ENCODE measurements at regions not wholly inside any gene's neighbourhood (a gene's known extent, or its start where the extent isn't known, plus 50 kb on each side); places are given as distances from the start of the nearest gene placed in this dataset.
"Not testable (repeated sequence)": the region's sequence is repeated elsewhere in the genome, so short reads cannot be mapped to it uniquely, and the experiment has no call there.

- Histone ChIP-seq H3K36me3 (no peaks in the 10 kb centered on the region), H3K27me3 (no peaks in the 10 kb centered on the region), H3K4me3 (no peak overlapping the region), H3K27ac (no peak overlapping the region), H3K9me3 (no peaks in the 10 kb centered on the region), H3K4me1 (no peaks in the 10 kb centered on the region)
- DNase-seq: no peak
- TF ChIP-seq, protein P1, sequence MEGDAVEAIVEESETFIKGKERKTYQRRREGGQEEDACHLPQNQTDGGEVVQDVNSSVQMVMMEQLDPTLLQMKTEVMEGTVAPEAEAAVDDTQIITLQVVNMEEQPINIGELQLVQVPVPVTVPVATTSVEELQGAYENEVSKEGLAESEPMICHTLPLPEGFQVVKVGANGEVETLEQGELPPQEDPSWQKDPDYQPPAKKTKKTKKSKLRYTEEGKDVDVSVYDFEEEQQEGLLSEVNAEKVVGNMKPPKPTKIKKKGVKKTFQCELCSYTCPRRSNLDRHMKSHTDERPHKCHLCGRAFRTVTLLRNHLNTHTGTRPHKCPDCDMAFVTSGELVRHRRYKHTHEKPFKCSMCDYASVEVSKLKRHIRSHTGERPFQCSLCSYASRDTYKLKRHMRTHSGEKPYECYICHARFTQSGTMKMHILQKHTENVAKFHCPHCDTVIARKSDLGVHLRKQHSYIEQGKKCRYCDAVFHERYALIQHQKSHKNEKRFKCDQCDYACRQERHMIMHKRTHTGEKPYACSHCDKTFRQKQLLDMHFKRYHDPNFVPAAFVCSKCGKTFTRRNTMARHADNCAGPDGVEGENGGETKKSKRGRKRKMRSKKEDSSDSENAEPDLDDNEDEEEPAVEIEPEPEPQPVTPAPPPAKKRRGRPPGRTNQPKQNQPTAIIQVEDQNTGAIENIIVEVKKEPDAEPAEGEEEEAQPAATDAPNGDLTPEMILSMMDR (IDR thresholded peaks at IDR 0.05): no peak
- no peak for TF ChIP-seq POLR2A (IDR thresholded peaks at IDR 0.05)
- intact Hi-C loops (cut with DNase I; ENCODE audit: low total_unique reads): no loop called here
Observed at GRCh38 chr5:53785924-53786323, 225.5 kb downstream of the NDUFS4 start.

DNA sequence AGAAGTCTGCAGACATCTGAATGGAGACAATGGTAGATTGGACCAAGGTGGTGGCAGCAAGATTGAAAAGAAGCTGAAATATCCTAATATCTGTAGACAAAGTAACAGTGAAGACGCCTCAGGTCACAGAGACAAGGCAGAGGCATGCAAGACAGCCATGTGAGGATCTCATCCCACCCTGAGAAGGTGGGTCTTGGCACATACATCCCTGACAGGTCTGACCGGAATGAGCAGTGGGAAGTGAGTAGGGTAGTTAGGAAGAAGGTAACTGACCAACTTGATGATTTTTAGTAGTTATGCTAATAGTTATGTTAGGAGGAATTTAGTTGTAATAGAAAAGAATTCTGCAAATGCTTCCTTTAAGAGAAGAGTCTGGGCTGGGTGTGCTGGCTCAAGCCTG is 229.6 kb downstream of the NDUFS4 start:
- no peaks in the 10 kb centered on the region for H3K36me3 ChIP-seq
- no peaks in the 10 kb centered on the region for H3K4me1 ChIP-seq
- H3K9me3 ChIP-seq: no peaks in the 10 kb centered on the region
- H3K27ac ChIP-seq: no peak overlapping the region
- DNase-seq: no peak
- no peak overlapping the region for H3K4me3 ChIP-seq
- TF ChIP-seq, protein P1 (IDR thresholded peaks at IDR 0.05): no peak
- no peak for TF ChIP-seq POLR2A (IDR thresholded peaks at IDR 0.05)
- H3K27me3 ChIP-seq: no peaks in the 10 kb centered on the region
- intact Hi-C loops (cut with DNase I; ENCODE audit: low total_unique reads): no loop called here

- H3K27me3 ChIP-seq: no peaks in the 10 kb centered on the region
- no peak overlapping the region for H3K27ac ChIP-seq
- H3K4me1 ChIP-seq: no peaks in the 10 kb centered on the region
- no peak overlapping the region for H3K4me3 ChIP-seq
- TF ChIP-seq POLR2A (IDR thresholded peaks at IDR 0.05): no peak
- TF ChIP-seq, protein P1 (IDR thresholded peaks at IDR 0.05): no peak
- DNase-seq: no peak
- H3K9me3 ChIP-seq: no peaks in the 10 kb centered on the region
- intact Hi-C loops (cut with DNase I; ENCODE audit: low total_unique reads): no loop called here
- H3K36me3 ChIP-seq: no peaks in the 10 kb centered on the region
Observed at GRCh38 chr5:53792338-53792737, 231.9 kb downstream of the NDUFS4 start.

DNA sequence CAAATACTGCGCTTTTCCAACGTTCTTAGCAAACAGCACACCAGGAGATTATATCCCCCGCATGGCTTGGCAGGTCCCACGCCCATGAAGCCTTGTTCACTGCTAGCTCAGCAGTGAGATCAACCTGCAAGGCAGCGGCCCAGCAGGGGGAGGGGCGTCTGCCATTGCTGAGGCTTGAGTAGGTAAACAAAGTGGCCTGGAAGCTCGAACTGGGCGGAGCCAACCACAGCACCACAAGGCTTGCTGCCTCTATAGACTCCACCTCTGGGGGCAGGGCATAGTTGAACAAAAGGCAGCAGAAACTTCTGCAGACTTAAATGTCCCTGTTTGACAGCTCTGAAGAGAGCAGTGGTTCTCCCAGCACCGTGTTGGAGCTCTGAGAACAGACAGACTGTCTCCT is 239.2 kb downstream of the NDUFS4 start:
- H3K27me3 ChIP-seq; H3K27ac ChIP-seq; intact Hi-C loops (cut with DNase I; ENCODE audit: low total_unique reads); H3K9me3 ChIP-seq; H3K36me3 ChIP-seq; DNase-seq; H3K4me1 ChIP-seq; H3K4me3 ChIP-seq: not testable (repeated sequence)

DNA sequence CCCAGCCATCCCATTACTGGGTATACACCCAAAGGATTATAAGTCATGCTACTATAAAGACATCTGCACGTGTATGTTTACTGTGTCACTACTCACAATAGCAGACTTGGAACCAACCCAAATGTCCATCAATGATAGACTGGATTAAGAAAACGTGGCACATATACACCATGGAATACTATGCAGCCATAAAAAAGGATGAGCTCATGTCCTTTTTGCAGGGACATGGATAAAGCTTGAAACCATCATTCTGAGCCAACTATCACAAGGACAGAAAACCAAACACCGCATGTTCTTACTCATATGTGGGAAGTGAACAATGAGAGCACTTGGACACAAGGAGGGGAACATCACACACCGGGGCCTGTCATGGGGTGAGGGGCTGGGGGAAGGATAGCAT is 248.0 kb downstream of the NDUFS4 start:
- H3K36me3 ChIP-seq; H3K27me3 ChIP-seq; intact Hi-C loops (cut with DNase I; ENCODE audit: low total_unique reads); H3K4me1 ChIP-seq; H3K4me3 ChIP-seq; H3K9me3 ChIP-seq; DNase-seq; H3K27ac ChIP-seq: not testable (repeated sequence)

GRCh38 chr5:53814819-53815218 is 254.4 kb downstream of the NDUFS4 start:
- no peak for TF ChIP-seq POLR2A (IDR thresholded peaks at IDR 0.05)
- TF ChIP-seq, protein P1 (IDR thresholded peaks at IDR 0.05): no peak
- Histone ChIP-seq H3K4me3 (no peak overlapping the region), H3K27ac (no peak overlapping the region), H3K9me3 (no peaks in the 10 kb centered on the region), H3K27me3 (no peaks in the 10 kb centered on the region), H3K4me1 (no peaks in the 10 kb centered on the region), H3K36me3 (no peaks in the 10 kb centered on the region)
- no peak for DNase-seq
- intact Hi-C loops (cut with DNase I; ENCODE audit: low total_unique reads): loop anchor here (1.0 kb wide), 1 partner anchor 14 kb away; no protein-coding TSS in a partner anchor
